Testis (tissue), 2 donors: ENCODE measurements at regions not wholly inside any gene's neighbourhood (a gene's known extent, or its start where the extent isn't known, plus 50 kb on each side); places are given as distances from the start of the nearest gene placed in this dataset.
A peak's percentile ranks its signal among the peaks of the same experiment; 100 is the strongest.

Experiments used
- DNase-seq: peaks from one replicate; pipeline ENCODE4 v3.0.0-alpha.2; 2019
- H3K27ac ChIP-seq, 2 donors: fragments of 200-600 bp; sonication (generic); one replicate each; pipeline ENCODE4 v1.5.1; 2019
- H3K27me3 ChIP-seq: fragments of 200-600 bp; sonication (generic); one replicate; pipeline ENCODE4 v1.5.1; 2019
- H3K36me3 ChIP-seq: fragments of 200-600 bp; sonication (generic); one replicate; pipeline ENCODE4 v1.5.1; 2017; ENCODE audit warnings: low read depth; ENCODE audit errors: missing control alignments
- H3K4me1 ChIP-seq: fragments of 200-600 bp; sonication (generic); one replicate; pipeline ENCODE4 v1.5.1; 2019
- H3K4me3 ChIP-seq, 2 donors: fragments of 200-600 bp; sonication (generic); one replicate each; pipeline ENCODE4 v1.5.1; 2017 to 2019
- H3K9me3 ChIP-seq: fragments of 200-600 bp; sonication (generic); one replicate; pipeline ENCODE4 v1.5.1; 2017
- POLR2A ChIP-seq: fragments of 450-650 bp; IDR thresholded peaks from one replicate; pipeline ENCODE4 v1.6.1; 2017; ENCODE audit warnings: antibody characterized with exemption, mild to moderate bottlenecking, moderate library complexity
- WGBS, 2 donors: methylation state at CpG; one replicate each; pipeline ENCODE4 v1.1.5; 2018; 5-methylcytosine and 5-hydroxymethylcytosine counted together
- intact Hi-C: fragments of 100-400 bp; cut with DNase I; formaldehyde crosslinking; loops from one replicate; pipeline ENCODE4 v1.15.1; 2023; ENCODE audit warnings: low total_unique reads
- TF ChIP-seq, protein P1 (sequence below), 3 experiments: fragments of 450-650 bp in 2 of 3; fragments of 200-600 bp in 1 of 3; sonication (generic) in 1 of 3; IDR thresholded peaks; one replicate each; pipeline ENCODE4 v1.5.1; 2016 to 2019; ENCODE audit warnings: antibody characterized with exemption in 3 of 3, mild to moderate bottlenecking in 2 of 3, moderate library complexity in 1 of 3

DNA sequence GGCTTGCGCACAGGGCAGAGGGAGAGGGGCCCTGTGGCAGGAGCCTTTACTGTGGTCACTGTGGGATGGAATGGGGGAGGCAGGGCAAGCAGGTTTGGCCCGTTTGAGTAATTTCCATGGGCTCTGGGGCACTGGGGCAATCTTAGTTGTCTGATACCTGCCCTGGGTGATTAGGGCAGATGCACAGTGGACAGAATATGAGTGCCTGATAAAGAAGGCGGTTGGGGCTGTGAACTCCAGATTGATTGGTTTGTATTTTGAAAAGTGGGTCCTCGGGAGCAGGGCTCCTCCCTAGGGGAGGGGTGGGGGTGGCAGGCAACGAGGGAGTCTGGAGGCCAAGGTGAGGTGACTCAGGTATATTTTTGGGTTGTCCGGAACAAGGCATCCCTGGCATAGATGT lies 247.5 kb downstream of the NSG2 start:
- Histone ChIP-seq H3K4me1 (no peaks in the 10 kb centered on the region), H3K36me3 (no peaks in the 10 kb centered on the region), H3K27me3 (no peaks in the 10 kb centered on the region), H3K4me3 (no peak overlapping the region), H3K27ac (no peak overlapping the region), H3K9me3 (no peaks in the 10 kb centered on the region)
- no peak for TF ChIP-seq POLR2A
- TF ChIP-seq, protein P1, sequence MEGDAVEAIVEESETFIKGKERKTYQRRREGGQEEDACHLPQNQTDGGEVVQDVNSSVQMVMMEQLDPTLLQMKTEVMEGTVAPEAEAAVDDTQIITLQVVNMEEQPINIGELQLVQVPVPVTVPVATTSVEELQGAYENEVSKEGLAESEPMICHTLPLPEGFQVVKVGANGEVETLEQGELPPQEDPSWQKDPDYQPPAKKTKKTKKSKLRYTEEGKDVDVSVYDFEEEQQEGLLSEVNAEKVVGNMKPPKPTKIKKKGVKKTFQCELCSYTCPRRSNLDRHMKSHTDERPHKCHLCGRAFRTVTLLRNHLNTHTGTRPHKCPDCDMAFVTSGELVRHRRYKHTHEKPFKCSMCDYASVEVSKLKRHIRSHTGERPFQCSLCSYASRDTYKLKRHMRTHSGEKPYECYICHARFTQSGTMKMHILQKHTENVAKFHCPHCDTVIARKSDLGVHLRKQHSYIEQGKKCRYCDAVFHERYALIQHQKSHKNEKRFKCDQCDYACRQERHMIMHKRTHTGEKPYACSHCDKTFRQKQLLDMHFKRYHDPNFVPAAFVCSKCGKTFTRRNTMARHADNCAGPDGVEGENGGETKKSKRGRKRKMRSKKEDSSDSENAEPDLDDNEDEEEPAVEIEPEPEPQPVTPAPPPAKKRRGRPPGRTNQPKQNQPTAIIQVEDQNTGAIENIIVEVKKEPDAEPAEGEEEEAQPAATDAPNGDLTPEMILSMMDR (IDR thresholded peaks at IDR 0.05) = no peak
- intact Hi-C loops = no loop called here
- 72 to 83% methylated on average over 6 of the region's 6 CpGs for WGBS, 2 donors
- DNase-seq = no peak

DNA sequence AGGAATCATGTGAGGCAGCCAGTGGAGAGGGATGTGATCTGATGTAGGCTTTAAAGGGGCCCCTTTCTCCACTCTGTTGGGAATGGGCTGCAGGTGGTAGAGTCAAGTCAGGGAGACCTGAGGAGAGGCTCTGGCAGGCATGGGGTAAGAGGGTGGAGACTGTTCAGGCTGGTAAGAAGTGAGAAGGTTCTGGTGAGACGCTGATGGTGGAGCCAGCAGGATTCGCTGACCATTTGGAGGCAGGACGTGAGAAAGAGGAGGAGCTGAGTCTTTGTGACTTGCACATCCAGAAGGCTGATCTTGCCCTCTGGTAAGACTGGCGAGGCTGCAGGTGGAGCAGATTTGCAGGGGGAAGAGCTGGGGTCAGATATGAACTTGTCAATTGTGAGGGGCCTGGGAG lies 248.0 kb downstream of the NSG2 start:
- Histone ChIP-seq H3K9me3 (no peaks in the 10 kb centered on the region), H3K27ac (no peak overlapping the region), H3K4me3 (no peak overlapping the region), H3K4me1 (no peaks in the 10 kb centered on the region), H3K27me3 (no peaks in the 10 kb centered on the region), H3K36me3 (no peaks in the 10 kb centered on the region)
- DNase-seq = no peak
- intact Hi-C loops = no loop called here
- 85 to 90% methylated on average over 4 of the region's 4 CpGs for WGBS, 2 donors
- TF ChIP-seq, protein P1 (IDR thresholded peaks at IDR 0.05) = no peak
- no peak for TF ChIP-seq POLR2A

DNA sequence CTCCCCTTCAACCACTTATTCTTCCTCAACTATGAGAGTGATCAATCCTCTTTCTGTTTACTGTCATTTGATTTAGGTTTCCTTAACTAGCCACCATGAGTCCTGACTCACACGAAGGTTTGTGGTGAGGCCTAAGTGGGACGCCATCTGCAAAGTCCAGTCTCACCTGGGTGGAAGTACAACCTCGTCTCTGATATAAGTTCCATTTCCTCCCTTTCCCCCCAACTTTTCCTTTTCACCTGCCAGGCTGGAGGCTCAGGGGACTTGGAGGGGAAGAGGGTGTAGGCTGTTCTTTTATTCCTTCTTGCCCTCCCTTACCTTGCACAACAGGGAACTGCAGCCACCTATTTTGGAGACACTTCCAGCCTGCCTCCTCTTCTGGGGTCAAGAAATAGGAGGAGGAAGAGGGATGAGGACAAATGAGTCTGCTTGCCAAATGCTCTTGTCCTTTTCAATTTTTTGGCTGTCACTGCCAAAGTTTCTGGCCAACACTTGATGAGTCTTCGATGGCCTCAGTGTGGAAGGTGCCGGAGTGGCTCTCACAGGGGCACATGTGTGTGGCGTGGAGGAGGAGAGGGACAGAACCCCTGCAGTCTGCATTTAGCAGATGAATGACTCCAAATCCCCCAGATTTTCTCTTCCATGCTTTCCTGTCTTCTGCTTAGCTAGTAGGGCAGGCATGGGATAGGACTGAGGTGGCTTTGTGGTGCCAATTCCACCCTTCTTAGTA lies 249.6 kb downstream of the NSG2 start:
- no peak overlapping the region for H3K27ac ChIP-seq
- TF ChIP-seq, protein P1 (IDR thresholded peaks at IDR 0.05) = no peak
- TF ChIP-seq POLR2A = no peak
- H3K9me3 ChIP-seq = no peaks in the 10 kb centered on the region
- 70 to 80% methylated on average over 6 of the region's 6 CpGs for WGBS, 2 donors
- DNase-seq = no peak
- no peaks in the 10 kb centered on the region for H3K36me3 ChIP-seq
- intact Hi-C loops = no loop called here
- H3K4me3 ChIP-seq = no peak overlapping the region
- H3K4me1 ChIP-seq = no peaks in the 10 kb centered on the region
- H3K27me3 ChIP-seq = no peaks in the 10 kb centered on the region

DNA sequence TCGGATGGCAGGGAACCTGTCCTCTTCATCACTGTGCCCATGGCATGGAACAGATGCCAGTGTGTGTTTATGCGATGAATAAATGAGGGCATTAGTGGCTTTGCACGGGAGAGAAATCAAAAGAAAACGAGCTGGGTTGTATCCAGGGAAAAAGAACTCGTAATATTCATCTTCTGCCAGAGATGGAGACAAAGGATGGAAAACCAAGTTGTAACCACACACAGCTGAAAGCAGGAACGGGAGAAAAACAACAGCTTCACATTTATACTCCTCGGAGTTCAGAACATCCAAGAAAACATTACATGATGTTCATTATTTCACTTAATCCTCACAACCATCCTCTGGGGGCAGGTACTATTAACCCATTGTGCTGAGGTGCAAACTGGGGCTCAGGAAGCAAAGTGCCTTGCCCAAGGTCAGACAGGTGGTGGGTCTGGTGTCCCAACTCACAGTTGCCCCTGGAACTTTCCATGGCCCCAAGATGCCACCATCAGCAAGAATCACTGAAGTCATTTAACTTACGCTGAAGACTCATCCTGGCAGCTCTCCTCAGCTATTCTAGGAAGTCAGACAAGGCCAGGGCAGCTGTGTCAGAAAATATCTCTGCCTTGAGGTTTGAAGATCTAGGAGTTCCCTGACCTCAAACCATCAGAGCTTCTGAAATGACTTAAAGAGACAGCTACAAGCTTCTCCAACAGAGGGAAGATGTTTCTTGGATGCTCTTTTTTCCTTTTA lies 250.4 kb downstream of the NSG2 start:
- Histone ChIP-seq H3K4me3 (no peak overlapping the region), H3K27ac (peak overlapping the region; percentile 15 to 36), H3K36me3 (no peaks in the 10 kb centered on the region), H3K27me3 (no peaks in the 10 kb centered on the region), H3K9me3 (no peaks in the 10 kb centered on the region), H3K4me1 (peaks cover 8% of the 10 kb centered on the region)
- intact Hi-C loops = no loop called here
- TF ChIP-seq, protein P1 (IDR thresholded peaks at IDR 0.05) = no peak
- no peak for TF ChIP-seq POLR2A
- DNase-seq = no peak
- 52 to 56% methylated on average over 8 of the region's 8 CpGs for WGBS, 2 donors
